ENCODE measurements at regions not wholly inside any gene's neighbourhood (a gene's known extent, or its start where the extent isn't known, plus 50 kb on each side); places are given as distances from the start of the nearest gene placed in this dataset.

GRCh38 chr6:19757036-19757435, 80.1 kb upstream of the ID4 start:
- Histone ChIP-seq H4K20me1 (ENCODE audit: insufficient read depth, low read length) (no peaks in the 10 kb centered on the region), H3K27me3 (ENCODE audit: control insufficient read depth in 2 of 2, insufficient read depth in 2 of 2, low read length in 2 of 2) (no peaks in the 10 kb centered on the region), H3K9ac (ENCODE audit: insufficient read depth, low read length, poor library complexity, severe bottlenecking) (no peak overlapping the region), H3K4me2 (replicated peaks; ENCODE audit: extremely low read depth, low read length, poor library complexity, severe bottlenecking) (no peak overlapping the region), H3K9me3 (replicated peaks in 1 of 2; ENCODE audit: control insufficient read depth in 1 of 2, insufficient read depth in 1 of 2, low read length in 2 of 2) (no peaks in the 10 kb centered on the region), H3K27ac (ENCODE audit: low read depth in 1 of 2, low read length in 2 of 2) (no peak overlapping the region), H3K4me3 (replicated peaks in 1 of 3; ENCODE audit: low read depth in 2 of 3, low read length in 3 of 3) (no peak overlapping the region), H3K79me2 (ENCODE audit: insufficient read depth, low read length) (no peaks in the 10 kb centered on the region), H2AFZ (ENCODE audit: insufficient read depth, low read depth, low read length, poor library complexity, severe bottlenecking) (no peak overlapping the region), H3K36me3 (replicated peaks in 1 of 2; ENCODE audit: control insufficient read depth in 1 of 2, insufficient read depth in 2 of 2, low read length in 2 of 2) (no peaks in the 10 kb centered on the region), H3K4me1 (ENCODE audit: control insufficient read depth in 1 of 2, insufficient read depth in 2 of 2, low read length in 2 of 2) (no peaks in the 10 kb centered on the region)
- no peak overlapping the region for H3K27ac Mint-ChIP-seq
- H3K4me3 Mint-ChIP-seq = no peak overlapping the region
- TF ChIP-seq CTCF (IDR thresholded peaks at IDR 0.05) = no peak
- WGBS (ENCODE audit: insufficient coverage) = no CpG with 5 or more reads among the region's 2 CpGs
- peaks cover 0 to 8% (median 0%) of the 10 kb centered on the region in 7 donors for H3K9me3 Mint-ChIP-seq
- intact Hi-C loops (cut with micrococcal nuclease) = no loop called here
- no peaks in the 10 kb centered on the region for H3K4me1 Mint-ChIP-seq
- no peak for DNase-seq
- H3K27me3 Mint-ChIP-seq (ENCODE audit: low read depth in 3 of 3) = peaks cover 0 to 2% (median 0%) of the 10 kb centered on the region in 3 donors
- no peaks in the 10 kb centered on the region for H3K36me3 Mint-ChIP-seq

DNA sequence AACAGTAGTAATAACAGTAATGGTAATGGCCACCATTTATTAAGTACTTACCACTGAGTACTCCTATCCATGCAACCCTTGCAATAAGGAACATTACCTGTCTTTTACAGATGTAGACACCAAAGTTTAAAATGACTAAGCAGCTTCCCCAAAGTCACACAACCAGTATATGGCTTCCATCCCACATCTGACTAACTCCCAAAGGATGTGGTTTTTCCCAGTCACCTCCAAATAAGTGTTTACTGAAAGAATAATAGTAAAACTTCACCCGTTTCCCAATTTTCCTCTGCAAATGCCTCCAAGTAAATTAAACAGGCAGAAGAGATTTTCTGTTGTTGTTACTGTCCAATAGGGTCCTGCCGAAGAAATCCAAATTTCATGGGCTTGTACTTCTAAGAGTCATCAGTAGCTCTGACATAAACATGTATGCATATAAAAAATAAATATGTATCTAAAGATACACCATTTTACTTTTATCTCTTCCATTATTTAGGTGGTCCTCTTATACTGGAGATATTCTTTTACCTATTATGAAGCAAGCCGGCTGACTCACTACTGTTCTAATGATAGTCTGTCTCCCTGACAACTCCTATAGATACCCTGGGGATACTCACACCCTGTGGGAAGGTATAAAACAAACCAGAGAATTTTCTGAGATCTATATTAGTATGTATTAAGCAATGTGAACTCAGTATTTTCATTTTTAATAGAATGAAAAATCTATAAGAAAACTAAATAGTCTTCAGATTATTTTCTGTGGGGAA, 77.9 kb upstream of the ID4 start:
- Histone ChIP-seq H3K79me2 (ENCODE audit: insufficient read depth, low read length) (no peaks in the 10 kb centered on the region), H3K36me3 (replicated peaks in 1 of 2; ENCODE audit: control insufficient read depth in 1 of 2, insufficient read depth in 2 of 2, low read length in 2 of 2) (no peaks in the 10 kb centered on the region), H3K27ac (ENCODE audit: low read depth in 1 of 2, low read length in 2 of 2) (no peak overlapping the region), H3K9me3 (replicated peaks in 1 of 2; ENCODE audit: control insufficient read depth in 1 of 2, insufficient read depth in 1 of 2, low read length in 2 of 2) (peaks cover 0 to 2% of the 10 kb centered on the region in 2 donors), H3K4me1 (ENCODE audit: control insufficient read depth in 1 of 2, insufficient read depth in 2 of 2, low read length in 2 of 2) (no peaks in the 10 kb centered on the region), H3K4me2 (replicated peaks; ENCODE audit: extremely low read depth, low read length, poor library complexity, severe bottlenecking) (no peak overlapping the region), H3K9ac (ENCODE audit: insufficient read depth, low read length, poor library complexity, severe bottlenecking) (no peak overlapping the region), H3K27me3 (ENCODE audit: control insufficient read depth in 2 of 2, insufficient read depth in 2 of 2, low read length in 2 of 2) (no peaks in the 10 kb centered on the region), H2AFZ (ENCODE audit: insufficient read depth, low read depth, low read length, poor library complexity, severe bottlenecking) (no peak overlapping the region), H4K20me1 (ENCODE audit: insufficient read depth, low read length) (no peaks in the 10 kb centered on the region), H3K4me3 (replicated peaks in 1 of 3; ENCODE audit: low read depth in 2 of 3, low read length in 3 of 3) (no peak overlapping the region)
- peaks cover 0 to 11% (median 3%) of the 10 kb centered on the region in 7 donors for H3K9me3 Mint-ChIP-seq
- DNase-seq = no peak
- WGBS (ENCODE audit: insufficient coverage) = no CpG with 5 or more reads among the region's 3 CpGs
- intact Hi-C loops (cut with micrococcal nuclease) = no loop called here
- no peaks in the 10 kb centered on the region for H3K27me3 Mint-ChIP-seq (ENCODE audit: low read depth in 3 of 3)
- H3K27ac Mint-ChIP-seq = no peak overlapping the region
- no peaks in the 10 kb centered on the region for H3K36me3 Mint-ChIP-seq
- no peak overlapping the region for H3K4me3 Mint-ChIP-seq
- no peak for TF ChIP-seq CTCF (IDR thresholded peaks at IDR 0.05)
- no peaks in the 10 kb centered on the region for H3K4me1 Mint-ChIP-seq

Data from CD14-positive monocyte (primary cell).